Stimulated activated CD4-positive, alpha-beta T cell treated with anti-CD3 and anti-CD28 coated beads, Interleukin-1b, Interleukin-23, amount 100 ng/mL, for 48 hours (primary cell): ENCODE measurements at regions not wholly inside any gene's neighbourhood (a gene's known extent, or its start where the extent isn't known, plus 50 kb on each side); places are given as distances from the start of the nearest gene placed in this dataset.
A peak's percentile ranks its signal among the peaks of the same experiment; 100 is the strongest.
"Not testable (repeated sequence)": the region's sequence is repeated elsewhere in the genome, so short reads cannot be mapped to it uniquely, and the experiment has no call there.

ENCODE experiments used
- DNase-seq: peaks from one replicate; pipeline ENCODE4 v3.0.0-alpha.2; 2020

GRCh38 chr4:89491761-89492160 is 184.2 kb upstream of the GPRIN3 start:
- DNase-seq = no peak

- DNase-seq = not testable (repeated sequence)
Observed at GRCh38 chr4:89489921-89490431, 182.4 kb upstream of the GPRIN3 start.

- DNase-seq = no peak
Observed at GRCh38 chr4:89489338-89489771, 181.8 kb upstream of the GPRIN3 start.

GRCh38 chr4:89488736-89489135 is 181.1 kb upstream of the GPRIN3 start:
- DNase-seq = no peak

- DNase-seq = no peak
Observed at GRCh38 chr4:89486673-89487072, 179.1 kb upstream of the GPRIN3 start.

GRCh38 chr4:89486042-89486441 is 178.4 kb upstream of the GPRIN3 start:
- DNase-seq = no peak

- DNase-seq = no peak
Observed at GRCh38 chr4:89483833-89484232, 176.2 kb upstream of the GPRIN3 start.

- DNase-seq = no peak
Observed at GRCh38 chr4:89482926-89483595, 175.5 kb upstream of the GPRIN3 start.

- no peak for DNase-seq
Observed at GRCh38 chr4:89482251-89482650, 174.7 kb upstream of the GPRIN3 start.

- DNase-seq = peak; percentile 21
Observed at GRCh38 chr4:89469930-89470375, 162.4 kb upstream of the GPRIN3 start.

GRCh38 chr4:89469516-89469915 is 161.9 kb upstream of the GPRIN3 start:
- no peak for DNase-seq

- DNase-seq = no peak
Observed at GRCh38 chr4:89468602-89469001, 161.0 kb upstream of the GPRIN3 start.

- DNase-seq = no peak
Observed at GRCh38 chr4:89463341-89463740, 155.7 kb upstream of the GPRIN3 start.

- DNase-seq = no peak
Observed at GRCh38 chr4:89447543-89447942, 139.9 kb upstream of the GPRIN3 start.

- DNase-seq = no peak
Observed at GRCh38 chr4:89446193-89446592, 138.6 kb upstream of the GPRIN3 start.

- DNase-seq = no peak
Observed at GRCh38 chr4:89439533-89439932, 131.9 kb upstream of the GPRIN3 start.

- DNase-seq = peak; percentile 48
Observed at GRCh38 chr4:89438102-89438831, 130.7 kb upstream of the GPRIN3 start.

GRCh38 chr4:89434364-89434988 is 126.9 kb upstream of the GPRIN3 start:
- DNase-seq = no peak

- no peak for DNase-seq
Observed at GRCh38 chr4:89427782-89428181, 120.2 kb upstream of the GPRIN3 start.

GRCh38 chr4:89425023-89425422 is 117.4 kb upstream of the GPRIN3 start:
- no peak for DNase-seq

GRCh38 chr4:89422441-89422990 is 114.9 kb upstream of the GPRIN3 start:
- DNase-seq = no peak

- DNase-seq = no peak
Observed at GRCh38 chr4:89420507-89420906, 112.9 kb upstream of the GPRIN3 start.

- no peak for DNase-seq
Observed at GRCh38 chr4:89419111-89419695, 111.6 kb upstream of the GPRIN3 start.
